SK-N-SH treated with all-trans-retinoic acid at 6 μM for 48 hours (cell line): ENCODE measurements at regions not wholly inside any gene's neighbourhood (a gene's known extent, or its start where the extent isn't known, plus 50 kb on each side); places are given as distances from the start of the nearest gene placed in this dataset.

Experiments
- ATAC-seq: fragments of 200-7000 bp; cut with Tn5 transposase; 3 replicates; pipeline ENCODE4 v1.9.1; 2020; ENCODE audit warnings: mild to moderate bottlenecking, moderate library complexity
- ARNTL ChIP-seq: fragments of 450-650 bp; formaldehyde crosslinking; IDR thresholded peaks from 2 replicates; pipeline ENCODE4 v1.5.0; 2020; ENCODE audit warnings: low read depth, mild to moderate bottlenecking, moderate library complexity, borderline replicate concordance
- BACH2 ChIP-seq: fragments of 250-450 bp; sonication (Bioruptor Pico); IDR thresholded peaks from 2 replicates; pipeline ENCODE4 v1.9.0; 2021; ENCODE audit warnings: mild to moderate bottlenecking, borderline replicate concordance
- CSDC2 ChIP-seq: fragments of 250-450 bp; sonication (Bioruptor Pico); IDR thresholded peaks from 2 replicates; pipeline ENCODE4 v1.5.0; 2020; ENCODE audit warnings: mild to moderate bottlenecking, moderate library complexity
- CSRNP3 ChIP-seq: fragments of 250-450 bp; sonication (Bioruptor Pico); IDR thresholded peaks from 2 replicates; pipeline ENCODE4 v1.5.1; 2021; ENCODE audit warnings: mild to moderate bottlenecking, moderate library complexity
- ESRRG ChIP-seq: fragments of 250-450 bp; sonication (Bioruptor Pico); IDR thresholded peaks from 2 replicates; pipeline ENCODE4 v1.6.1; 2021; ENCODE audit warnings: mild to moderate bottlenecking
- GLIS3 ChIP-seq: fragments of 250-450 bp; sonication (Bioruptor Pico); IDR thresholded peaks from 2 replicates; pipeline ENCODE4 v1.5.0; 2020; ENCODE audit warnings: mild to moderate bottlenecking, moderate library complexity
- OSR1 ChIP-seq: fragments of 250-450 bp; sonication (Bioruptor Pico); IDR thresholded peaks from 2 replicates; pipeline ENCODE4 v1.8.0; 2022; ENCODE audit warnings: moderate library complexity, mild to moderate bottlenecking, inconsistent platforms
- PATZ1 ChIP-seq: fragments of 250-450 bp; sonication (Bioruptor Pico); IDR thresholded peaks from 2 replicates; pipeline ENCODE4 v1.8.0; 2020; ENCODE audit warnings: mild to moderate bottlenecking, moderate library complexity, borderline replicate concordance
- POU6F1 ChIP-seq: fragments of 250-450 bp; sonication (Bioruptor Pico); IDR thresholded peaks from 2 replicates; pipeline ENCODE4 v1.8.0; 2021; ENCODE audit warnings: low read depth, mild to moderate bottlenecking, moderate library complexity, borderline replicate concordance
- PPARA ChIP-seq: fragments of 250-450 bp; sonication (Bioruptor Pico); IDR thresholded peaks from 2 replicates; pipeline ENCODE4 v1.5.0; 2020; ENCODE audit warnings: mild to moderate bottlenecking, borderline replicate concordance
- RARB ChIP-seq: fragments of 250-450 bp; sonication (Bioruptor Pico); IDR thresholded peaks from 2 replicates; pipeline ENCODE4 v1.8.0; 2021; ENCODE audit warnings: mild to moderate bottlenecking, moderate library complexity
- SNAI2 ChIP-seq: fragments of 250-450 bp; sonication (Bioruptor Pico); IDR thresholded peaks from 2 replicates; pipeline ENCODE4 v1.5.0; 2020; ENCODE audit warnings: mild to moderate bottlenecking, moderate library complexity
- TCF4 ChIP-seq: fragments of 250-450 bp; sonication (Bioruptor Pico); IDR thresholded peaks from 2 replicates; pipeline ENCODE4 v1.8.0; 2021; ENCODE audit warnings: mild to moderate bottlenecking, moderate library complexity, borderline replicate concordance
- TOX ChIP-seq: fragments of 250-450 bp; sonication (Bioruptor Pico); IDR thresholded peaks from 2 replicates; pipeline ENCODE4 v1.8.0; 2021; ENCODE audit warnings: mild to moderate bottlenecking, moderate library complexity, borderline replicate concordance
- TSHZ2 ChIP-seq: fragments of 250-450 bp; sonication (Bioruptor Pico); IDR thresholded peaks from 2 replicates; pipeline ENCODE4 v1.5.0; 2020; ENCODE audit warnings: mild to moderate bottlenecking, moderate library complexity
- ZFP3 ChIP-seq: fragments of 250-450 bp; sonication (Bioruptor Pico); IDR thresholded peaks from 2 replicates; pipeline ENCODE4 v1.5.0; 2020; ENCODE audit warnings: mild to moderate bottlenecking, moderate library complexity
- ZFP30 ChIP-seq: fragments of 450-650 bp; formaldehyde crosslinking; IDR thresholded peaks from 2 replicates; pipeline ENCODE4 v1.5.0; 2022; ENCODE audit warnings: mild to moderate bottlenecking, moderate library complexity
- ZNF565 ChIP-seq: fragments of 450-650 bp; formaldehyde crosslinking; conservative IDR thresholded peaks from 2 replicates; pipeline ENCODE4 v1.5.0; 2020; ENCODE audit warnings: low read depth, mild to moderate bottlenecking, moderate library complexity
- ZNF70 ChIP-seq: fragments of 450-650 bp; formaldehyde crosslinking; IDR thresholded peaks from 2 replicates; pipeline ENCODE4 v1.5.0; 2020; ENCODE audit warnings: mild to moderate bottlenecking, moderate library complexity
- ZNF8 ChIP-seq: fragments of 450-650 bp; formaldehyde crosslinking; IDR thresholded peaks from 2 replicates; pipeline ENCODE4 v1.5.0; 2020; ENCODE audit warnings: mild to moderate bottlenecking, moderate library complexity

GRCh38 chr2:103264058-103264768, 502.4 kb downstream of the TMEM182 start:
- TF ChIP-seq CSDC2 (CRISPR knock-in tag): no peak
- no peak for TF ChIP-seq TOX (CRISPR knock-in tag)
- no peak for TF ChIP-seq GLIS3
- no peak for TF ChIP-seq SNAI2 (CRISPR knock-in tag)
- ATAC-seq: no peak

- no peak for ATAC-seq
- TF ChIP-seq RARB (CRISPR knock-in tag) (no peak), CSDC2 (CRISPR knock-in tag) (no peak), ZNF8 (no peak), ZFP3 (CRISPR knock-in tag) (no peak), OSR1 (CRISPR knock-in tag) (no peak), PPARA (no peak), TCF4 (CRISPR knock-in tag) (no peak), ZNF565 (no peak), CSRNP3 (CRISPR knock-in tag) (no peak), BACH2 (CRISPR knock-in tag) (no peak), ZNF70 (CRISPR knock-in tag) (no peak), TOX (CRISPR knock-in tag) (no peak), ZFP30 (no peak), TSHZ2 (CRISPR knock-in tag) (no peak), ESRRG (CRISPR knock-in tag) (no peak), ARNTL (CRISPR knock-in tag) (no peak), PATZ1 (CRISPR knock-in tag) (no peak), SNAI2 (CRISPR knock-in tag) (no peak)
Measured at GRCh38 chr2:103265521-103265920, 503.7 kb downstream of the TMEM182 start.

GRCh38 chr2:103268841-103269498, 507.1 kb downstream of the TMEM182 start:
- no peak for ATAC-seq
- no peak for TF ChIP-seq ZNF70 (CRISPR knock-in tag)

- TF ChIP-seq RARB (CRISPR knock-in tag): no peak
- no peak for TF ChIP-seq GLIS3
- no peak for ATAC-seq
Measured at GRCh38 chr2:103276869-103277268, 515.0 kb downstream of the TMEM182 start.

GRCh38 chr2:103284750-103285149, 522.9 kb downstream of the TMEM182 start:
- no peak for TF ChIP-seq CSDC2 (CRISPR knock-in tag)
- TF ChIP-seq RARB (CRISPR knock-in tag): no peak
- TF ChIP-seq CSRNP3 (CRISPR knock-in tag): no peak
- TF ChIP-seq TOX (CRISPR knock-in tag): no peak
- TF ChIP-seq ZFP3 (CRISPR knock-in tag): no peak
- no peak for TF ChIP-seq POU6F1
- TF ChIP-seq OSR1 (CRISPR knock-in tag): no peak
- TF ChIP-seq ZFP30: no peak
- no peak for TF ChIP-seq GLIS3
- TF ChIP-seq ARNTL (CRISPR knock-in tag): no peak
- TF ChIP-seq PATZ1 (CRISPR knock-in tag): no peak
- ATAC-seq: no peak
